Dermis microvascular lymphatic vessel endothelial cell (primary cell): ENCODE measurements at regions not wholly inside any gene's neighbourhood (a gene's known extent, or its start where the extent isn't known, plus 50 kb on each side); places are given as distances from the start of the nearest gene placed in this dataset.

Source experiments
- DNase-seq, 2 donors: peaks; one replicate each; pipeline versions ENCODE4 v3.0.0 to v3.0.0-alpha.2; 2010; ENCODE audit warnings: low read depth in 2 of 2

GRCh38 chr16:89043636-89044417 is 49.8 kb upstream of the ACSF3 start:
- no peak for DNase-seq
